HEK293 (cell line): ENCODE measurements at regions not wholly inside any gene's neighbourhood (a gene's known extent, or its start where the extent isn't known, plus 50 kb on each side); places are given as distances from the start of the nearest gene placed in this dataset.

Experiments used
- CTCF ChIA-PET: fragments of 350-600 bp; formaldehyde crosslinking; extraction: SDS; loops from one replicate; lab custom pipeline; 2021; ENCODE audit warnings: antibody characterized with exemption; lab: Yijun Ruan, JAX
- POLR2A ChIA-PET: fragments of 300-600 bp; formaldehyde crosslinking; extraction: SDS; loops from one replicate; lab custom pipeline; 2020; ENCODE audit warnings: antibody characterized with exemption, inconsistent platforms; lab: Yijun Ruan, JAX
- H3K27ac ChIP-seq: fragments of 200-500 bp; sonication (Bioruptor generic); 2 replicates; pipeline ENCODE4 v1.5.1; 2014; ENCODE audit warnings: low read depth, low read length, control low read depth, inconsistent platforms; ENCODE audit errors: extremely low read depth
- H3K36me3 ChIP-seq, 2 experiments: fragments of 200-500 bp in 1 of 2; sonication (Bioruptor generic) in 1 of 2; 1 replicate in 1 of 2; 2 replicates in 1 of 2; pipeline ENCODE4 v1.5.1; 2014 to 2017; ENCODE audit warnings: inconsistent platforms in 2 of 2, low read length in 2 of 2; ENCODE audit not compliant: control insufficient read depth in 2 of 2, insufficient read depth in 1 of 2
- H3K4me1 ChIP-seq: fragments of 200-500 bp; sonication (Bioruptor generic); 2 replicates; pipeline ENCODE4 v1.5.1; 2014; ENCODE audit warnings: mild to moderate bottlenecking, low read length, inconsistent platforms; ENCODE audit not compliant: control insufficient read depth, insufficient read depth
- H3K4me3 ChIP-seq: 2 replicates; pipeline ENCODE4 v1.5.1; 2011; ENCODE audit warnings: low read depth, mild to moderate bottlenecking, control low read depth, low read length, moderate library complexity
- H3K9me3 ChIP-seq: fragments of 200-500 bp; sonication (Bioruptor generic); 2 replicates; pipeline ENCODE4 v1.5.1; 2014; ENCODE audit warnings: low read depth, low read length, inconsistent platforms; ENCODE audit not compliant: control insufficient read depth, insufficient read depth
- BCL11A ChIP-seq: fragments of 450-650 bp; formaldehyde crosslinking; IDR thresholded peaks from 2 replicates; pipeline ENCODE4 v1.5.1; 2016; ENCODE audit warnings: low read depth, missing biosample characterization, missing genetic modification characterization
- GLIS1 ChIP-seq: fragments of 450-650 bp; formaldehyde crosslinking; IDR thresholded peaks from 2 replicates; pipeline ENCODE4 v1.5.1; 2016; ENCODE audit warnings: missing biosample characterization, missing genetic modification characterization
- INSM2 ChIP-seq: fragments of 450-650 bp; formaldehyde crosslinking; IDR thresholded peaks from 2 replicates; pipeline ENCODE4 v1.5.1; 2016; ENCODE audit warnings: missing biosample characterization, missing genetic modification characterization
- KLF17 ChIP-seq: fragments of 450-650 bp; formaldehyde crosslinking; IDR thresholded peaks from 2 replicates; pipeline ENCODE4 v1.5.1; 2016; ENCODE audit warnings: missing biosample characterization, missing genetic modification characterization
- KLF7 ChIP-seq: fragments of 450-650 bp; formaldehyde crosslinking; IDR thresholded peaks from 2 replicates; pipeline ENCODE4 v1.5.1; 2016; ENCODE audit warnings: missing biosample characterization, missing genetic modification characterization, borderline replicate concordance
- PBX3 ChIP-seq: sonication (generic); formaldehyde crosslinking; IDR thresholded peaks from 2 replicates; pipeline ENCODE4 v1.8.1; 2022; ENCODE audit warnings: mild to moderate bottlenecking, moderate library complexity, missing genetic modification reagents
- SP2 ChIP-seq: fragments of 450-650 bp; formaldehyde crosslinking; IDR thresholded peaks from 2 replicates; pipeline ENCODE4 v1.5.1; 2016; ENCODE audit warnings: missing biosample characterization, missing genetic modification characterization
- YY1 ChIP-seq: fragments of 450-650 bp; formaldehyde crosslinking; IDR thresholded peaks from 2 replicates; pipeline ENCODE4 v1.5.1; 2018; ENCODE audit warnings: missing biosample characterization, missing genetic modification characterization
- ZNF133 ChIP-seq: fragments of 450-650 bp; formaldehyde crosslinking; IDR thresholded peaks from 2 replicates; pipeline ENCODE4 v1.5.1; 2016; ENCODE audit warnings: missing biosample characterization, missing genetic modification characterization
- ZNF148 ChIP-seq: fragments of 450-650 bp; formaldehyde crosslinking; IDR thresholded peaks from 2 replicates; pipeline ENCODE4 v1.5.0; 2017; ENCODE audit warnings: missing biosample characterization, missing genetic modification characterization, borderline replicate concordance
- ZNF239 ChIP-seq: fragments of 450-650 bp; formaldehyde crosslinking; IDR thresholded peaks from 2 replicates; pipeline ENCODE4 v1.5.1; 2016; ENCODE audit warnings: missing biosample characterization, missing genetic modification characterization
- ZNF26 ChIP-seq: fragments of 450-650 bp; formaldehyde crosslinking; IDR thresholded peaks from 2 replicates; pipeline ENCODE4 v1.5.1; 2016; ENCODE audit warnings: missing biosample characterization, missing genetic modification characterization
- ZNF292 ChIP-seq: fragments of 450-650 bp; formaldehyde crosslinking; IDR thresholded peaks from 2 replicates; pipeline ENCODE4 v1.5.1; 2016; ENCODE audit warnings: low read depth, missing biosample characterization, missing genetic modification characterization, borderline replicate concordance
- ZNF747 ChIP-seq: fragments of 450-650 bp; formaldehyde crosslinking; IDR thresholded peaks from 2 replicates; pipeline ENCODE4 v1.5.1; 2016; ENCODE audit warnings: missing biosample characterization, missing genetic modification characterization
- ZNF830 ChIP-seq: fragments of 450-650 bp; IDR thresholded peaks from 2 replicates; pipeline ENCODE4 v1.5.0; 2018; ENCODE audit warnings: missing biosample characterization, missing genetic modification characterization, low read depth, mild to moderate bottlenecking, moderate library complexity
- ZNF837 ChIP-seq: fragments of 450-650 bp; formaldehyde crosslinking; IDR thresholded peaks from 2 replicates; pipeline ENCODE4 v1.5.1; 2016; ENCODE audit warnings: missing biosample characterization, missing genetic modification characterization

- Histone ChIP-seq H3K9me3 (no peaks in the 10 kb centered on the region), H3K4me3 (no peak overlapping the region), H3K36me3 (no peaks in the 10 kb centered on the region), H3K4me1 (no peaks in the 10 kb centered on the region), H3K27ac (no peak overlapping the region)
- TF ChIP-seq PBX3 (CRISPR knock-in tag), result no peak
- TF ChIP-seq ZNF747 (tag by site-specific recombination), result no peak
- no peak for TF ChIP-seq KLF7 (tag by site-specific recombination)
- no peak for TF ChIP-seq GLIS1 (tag by site-specific recombination)
- TF ChIP-seq INSM2 (tag by site-specific recombination), result no peak
- no peak for TF ChIP-seq ZNF148 (tag by site-specific recombination)
- TF ChIP-seq ZNF26 (tag by site-specific recombination), result no peak
- TF ChIP-seq ZNF239 (tag by site-specific recombination), result no peak
- no peak for TF ChIP-seq ZNF837 (tag by site-specific recombination)
- no peak for TF ChIP-seq KLF17 (tag by site-specific recombination)
- no peak for TF ChIP-seq SP2 (tag by site-specific recombination)
- no peak for TF ChIP-seq ZNF830
- no peak for TF ChIP-seq ZNF133 (tag by site-specific recombination)
- TF ChIP-seq ZNF292 (tag by site-specific recombination), result no peak
- POLR2A ChIA-PET, result no interaction called here
- CTCF ChIA-PET, result no interaction called here
Observed at GRCh38 chr11:96940227-96940626, 550.4 kb downstream of the JRKL start.

- H3K9me3 ChIP-seq, result no peaks in the 10 kb centered on the region
- H3K36me3 ChIP-seq, result no peaks in the 10 kb centered on the region
- no peak overlapping the region for H3K27ac ChIP-seq
- TF ChIP-seq YY1 (tag by site-specific recombination), result no peak
- no peak for TF ChIP-seq BCL11A
- no peak for TF ChIP-seq ZNF26 (tag by site-specific recombination)
- TF ChIP-seq, all 188 proteins: peak for 0
- Histone ChIP-seq H3K4me1 (no peaks in the 10 kb centered on the region), H3K4me3 (no peak overlapping the region)
- ChIA-PET CTCF (no interaction called here), POLR2A (no interaction called here)
Observed at GRCh38 chr11:96942855-96943254, 553.0 kb downstream of the JRKL start.
